Ishikawa (cell line): ENCODE measurements at regions not wholly inside any gene's neighbourhood (a gene's known extent, or its start where the extent isn't known, plus 50 kb on each side); places are given as distances from the start of the nearest gene placed in this dataset.

ENCODE experiments used
- CEBPB ChIP-seq: IDR thresholded peaks from 2 replicates; pipeline ENCODE4 v1.6.1; 2012
- CREB1 ChIP-seq: IDR thresholded peaks from 2 replicates; pipeline ENCODE4 v1.6.1; 2012; ENCODE audit warnings: low read depth
- EGR1 ChIP-seq: IDR thresholded peaks from 2 replicates; pipeline ENCODE4 v1.6.1; 2012
- EP300 ChIP-seq: IDR thresholded peaks from 2 replicates; pipeline ENCODE4 v1.6.1; 2012; ENCODE audit warnings: borderline replicate concordance
- FOXM1 ChIP-seq: IDR thresholded peaks from 2 replicates; pipeline ENCODE4 v1.6.1; 2012; ENCODE audit warnings: low read depth, borderline replicate concordance
- MAX ChIP-seq: IDR thresholded peaks from 2 replicates; pipeline ENCODE4 v1.6.1; 2012
- NFIC ChIP-seq: IDR thresholded peaks from 2 replicates; pipeline ENCODE4 v1.6.1; 2012
- RAD21 ChIP-seq: IDR thresholded peaks from 2 replicates; pipeline ENCODE4 v1.6.1; 2012; ENCODE audit warnings: low read depth
- REST ChIP-seq: IDR thresholded peaks from 2 replicates; pipeline ENCODE4 v1.6.1; 2012; ENCODE audit warnings: low read depth, mild to moderate bottlenecking
- TAF1 ChIP-seq: IDR thresholded peaks from 2 replicates; pipeline ENCODE4 v1.6.1; 2012; ENCODE audit warnings: low read depth, mild to moderate bottlenecking
- TCF12 ChIP-seq: IDR thresholded peaks from 2 replicates; pipeline ENCODE4 v1.6.1; 2012; ENCODE audit warnings: low read depth
- TEAD4 ChIP-seq: IDR thresholded peaks from 2 replicates; pipeline ENCODE4 v1.6.1; 2012
- USF1 ChIP-seq: IDR thresholded peaks from 2 replicates; pipeline ENCODE4 v1.6.1; 2012
- YY1 ChIP-seq: IDR thresholded peaks from 2 replicates; pipeline ENCODE4 v1.6.1; 2012; ENCODE audit warnings: low read depth
- ZBTB7A ChIP-seq: IDR thresholded peaks from 2 replicates; pipeline ENCODE4 v1.6.1; 2012; ENCODE audit warnings: low read depth

- no peak for TF ChIP-seq CREB1
- TF ChIP-seq TCF12, result no peak
Observed at GRCh38 chr2:153106802-153107477, 371.6 kb downstream of the RPRM start.

- TF ChIP-seq EGR1 (no peak), ZBTB7A (no peak), MAX (no peak), RAD21 (no peak), USF1 (no peak), TAF1 (no peak)
Observed at GRCh38 chr2:153105829-153106578, 372.6 kb downstream of the RPRM start.

- TF ChIP-seq TAF1 (no peak), YY1 (no peak), FOXM1 (no peak), EGR1 (no peak), EP300 (no peak), ZBTB7A (no peak), NFIC (peak; percentile 84), MAX (no peak), TEAD4 (peak; percentile 84), REST (no peak), CEBPB (no peak), TCF12 (no peak), USF1 (no peak), RAD21 (0 out of 2 replicates have a peak, but pooled peaks have one; percentile 1), CREB1 (no peak)
Observed at GRCh38 chr2:153101187-153101586, 377.4 kb downstream of the RPRM start.

- TF ChIP-seq CREB1 (no peak), FOXM1 (no peak), TAF1 (no peak)
Observed at GRCh38 chr2:153100151-153100550, 378.4 kb downstream of the RPRM start.

GRCh38 chr2:153098073-153098472 is 379.7 kb downstream of the ARL6IP6 start:
- TF ChIP-seq TAF1, result no peak
- TF ChIP-seq EGR1, result no peak
- no peak for TF ChIP-seq CREB1
- TF ChIP-seq MAX, result no peak
- no peak for TF ChIP-seq NFIC
- TF ChIP-seq FOXM1, result no peak
- no peak for TF ChIP-seq USF1
- TF ChIP-seq TCF12, result no peak
- TF ChIP-seq YY1, result no peak
- TF ChIP-seq REST, result no peak
- no peak for TF ChIP-seq ZBTB7A
- TF ChIP-seq TEAD4, result no peak
- TF ChIP-seq RAD21, result no peak
- no peak for TF ChIP-seq EP300
- TF ChIP-seq CEBPB, result no peak
